GM12865 (cell line): ENCODE measurements at regions not wholly inside any gene's neighbourhood (a gene's known extent, or its start where the extent isn't known, plus 50 kb on each side); places are given as distances from the start of the nearest gene placed in this dataset.

Experiments
- DNase-seq: peaks from one replicate; pipeline ENCODE4 v3.0.0; 2010; ENCODE audit warnings: low read depth
- H3K4me3 ChIP-seq: 2 replicates; pipeline ENCODE4 v1.5.1; 2011; ENCODE audit warnings: mild to moderate bottlenecking, low read depth, low read length, control low read depth
- CTCF ChIP-seq: IDR thresholded peaks from 2 replicates; pipeline ENCODE4 v1.5.1; 2011; ENCODE audit warnings: low read length, control low read depth, low read depth, inconsistent platforms; ENCODE audit not compliant: insufficient read depth; ENCODE audit errors: missing control alignments

DNA sequence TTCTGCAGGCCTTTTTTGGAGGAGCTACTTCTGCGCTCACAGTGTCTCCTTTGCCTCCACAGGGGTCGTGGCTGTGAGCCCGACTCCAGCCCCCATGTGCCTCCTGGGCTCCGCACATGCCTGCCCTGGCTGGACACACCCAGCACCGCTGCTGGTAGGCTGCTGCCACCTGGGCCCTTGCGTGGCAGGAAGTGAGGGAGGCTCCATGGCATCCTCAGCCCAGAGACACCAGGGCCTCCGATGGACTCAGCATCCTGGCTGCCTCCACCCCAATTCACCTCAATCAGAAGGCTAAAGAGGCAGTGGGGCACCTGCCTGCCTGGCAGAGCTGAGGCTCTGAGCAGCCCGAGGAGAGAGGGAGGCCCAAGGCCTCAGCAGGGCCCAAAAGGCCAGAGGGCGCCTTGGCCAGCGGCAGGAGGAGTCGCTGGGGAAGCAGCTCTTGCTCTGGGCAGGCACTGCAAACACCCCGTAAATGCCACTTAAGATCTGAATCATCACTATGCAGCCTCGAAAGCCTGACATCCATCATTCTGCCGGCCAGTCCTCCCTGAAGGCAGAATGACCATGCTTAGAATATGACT, 68.3 kb upstream of the OTOS start:
- no peak overlapping the region for H3K4me3 ChIP-seq
- DNase-seq = no peak
- TF ChIP-seq CTCF = no peak

DNA sequence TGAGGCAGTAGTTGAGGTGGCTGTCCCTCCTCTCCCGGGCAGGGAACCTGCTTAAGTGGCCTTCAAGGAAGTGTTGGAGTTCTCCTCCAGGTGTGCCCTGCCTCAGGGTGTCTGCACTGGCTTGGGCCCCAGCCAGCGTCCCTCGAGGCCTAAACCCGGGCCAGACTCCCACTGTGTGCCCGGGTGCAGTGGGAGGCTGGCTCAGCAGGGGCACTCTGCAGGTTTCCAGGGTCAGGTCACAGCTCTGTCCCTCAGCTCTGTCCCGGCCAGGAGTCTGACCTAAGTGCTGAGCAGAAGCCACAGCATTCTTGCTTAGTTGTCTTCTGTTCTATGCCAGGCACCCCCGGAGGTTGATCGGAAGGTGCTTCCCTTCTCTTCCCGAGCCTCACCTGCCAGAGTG, 69.0 kb upstream of the OTOS start:
- no peak for DNase-seq
- no peak overlapping the region for H3K4me3 ChIP-seq
- TF ChIP-seq CTCF = no peak

DNA sequence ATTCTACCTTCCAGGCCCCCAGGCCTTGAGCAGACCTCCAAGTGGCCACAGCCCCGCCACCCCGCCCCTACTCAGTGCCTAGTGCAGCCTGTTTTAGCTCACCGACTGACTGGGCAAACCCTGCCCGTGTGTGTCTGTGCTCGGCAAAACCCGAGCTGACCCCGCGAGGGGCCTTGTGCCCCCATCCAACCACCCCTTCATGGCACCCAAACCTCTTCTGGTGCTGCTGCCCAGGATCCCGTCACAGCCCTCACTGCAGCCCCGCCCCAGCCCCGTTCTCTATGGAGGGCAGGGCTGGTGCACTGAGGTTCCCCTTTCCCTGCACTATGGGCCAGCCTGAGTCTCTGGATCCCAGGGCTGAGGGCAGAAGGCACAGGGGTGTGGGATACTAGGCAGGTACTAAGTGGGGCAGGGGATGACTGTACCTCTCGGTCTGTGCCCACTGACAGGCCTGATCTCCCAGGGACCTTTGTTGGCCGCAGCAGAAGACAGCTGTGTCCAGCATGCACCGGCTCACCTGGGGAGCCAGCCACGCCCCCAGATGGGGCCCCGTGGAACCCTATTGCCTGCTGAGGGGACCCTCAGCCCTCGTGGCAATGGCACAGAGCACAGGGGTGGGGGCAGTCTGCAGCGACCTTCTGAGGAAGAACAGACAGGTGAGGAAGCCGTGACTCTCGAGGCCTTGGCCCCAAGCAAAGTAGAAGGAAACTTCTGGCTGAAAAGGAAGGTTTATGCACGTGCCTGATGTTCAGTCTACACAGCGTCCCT, 69.9 kb upstream of the OTOS start:
- no peak for DNase-seq
- no peak overlapping the region for H3K4me3 ChIP-seq
- TF ChIP-seq CTCF = no peak

DNA sequence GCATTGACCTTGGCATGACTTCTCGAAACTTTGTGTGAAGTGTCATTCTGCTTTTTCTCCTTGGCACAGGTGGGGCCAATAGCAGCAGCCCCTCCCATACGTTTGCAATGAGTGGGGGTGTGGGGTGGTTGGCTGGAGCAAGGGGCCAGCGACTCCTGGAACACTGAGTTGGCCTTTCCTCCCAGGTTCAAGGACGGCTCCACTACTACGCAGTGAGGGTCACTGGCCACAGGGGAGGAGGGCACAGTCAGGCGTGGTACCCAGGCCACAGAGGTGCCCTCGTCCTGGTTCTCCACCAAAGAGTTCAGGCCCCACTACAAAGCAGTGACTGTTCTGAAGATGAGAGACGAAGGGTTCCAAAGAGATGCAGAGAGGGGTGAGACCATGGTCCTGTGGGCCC, 70.6 kb upstream of the OTOS start:
- no peak for TF ChIP-seq CTCF
- H3K4me3 ChIP-seq = no peak overlapping the region
- DNase-seq = no peak

DNA sequence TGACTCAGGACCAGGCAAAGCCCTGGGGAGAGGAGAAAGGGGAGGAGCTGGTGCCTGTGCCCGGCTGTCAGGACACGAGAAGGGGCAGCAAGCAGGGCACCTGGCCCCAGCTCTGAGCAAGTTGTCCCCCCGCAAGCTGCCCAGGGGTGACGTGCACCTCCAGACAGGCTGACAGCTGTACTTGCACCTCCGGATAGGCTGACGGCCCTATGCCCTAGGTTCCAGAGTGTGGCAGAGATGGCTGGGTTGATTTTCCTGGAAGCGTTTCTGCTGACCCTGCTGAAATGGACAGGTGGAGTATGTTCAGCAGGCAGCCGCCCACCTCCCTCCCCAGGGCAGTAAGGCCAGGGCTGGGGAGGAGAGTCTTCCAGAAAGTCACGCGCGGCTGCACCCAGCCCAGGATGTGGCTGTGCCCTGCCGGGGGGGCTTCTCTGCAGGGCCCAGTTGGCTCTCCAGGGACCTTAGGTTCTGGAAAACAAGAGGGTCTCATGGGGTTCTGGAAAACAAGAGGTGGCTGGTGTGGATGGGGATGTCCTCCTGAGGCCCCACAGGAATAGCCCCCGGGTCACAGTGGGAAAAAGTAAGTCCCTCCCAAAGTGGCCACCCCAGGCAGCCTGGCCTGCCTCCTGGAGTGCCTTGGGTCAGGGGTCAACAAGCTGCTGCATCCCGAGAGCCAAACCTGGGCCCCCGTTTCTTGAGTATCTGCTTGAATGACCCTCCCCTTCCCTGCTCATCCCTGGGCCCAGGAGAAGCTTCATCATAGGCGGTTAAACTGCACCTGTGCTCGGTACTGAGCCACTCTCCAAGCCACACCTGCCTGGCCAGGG, 71.4 kb upstream of the OTOS start:
- H3K4me3 ChIP-seq = no peak overlapping the region
- DNase-seq = no peak
- no peak for TF ChIP-seq CTCF

GRCh38 chr2:240212425-240213225, 72.2 kb upstream of the OTOS start:
- no peak for TF ChIP-seq CTCF
- no peak for DNase-seq
- H3K4me3 ChIP-seq = no peak overlapping the region
